ENCODE measurements at regions not wholly inside any gene's neighbourhood (a gene's known extent, or its start where the extent isn't known, plus 50 kb on each side); places are given as distances from the start of the nearest gene placed in this dataset.

GRCh38 chr2:4486971-4487370 lies 783.6 kb downstream of the DCDC2C start:
- no peak overlapping the region for H3K9ac ChIP-seq (ENCODE audit: insufficient read length, low read depth)
- TF ChIP-seq ZNF274 (IDR thresholded peaks at IDR 0.05; ENCODE audit: low read depth, low read length) (no peak), YY1 (IDR thresholded peaks at IDR 0.05; ENCODE audit: insufficient read depth, insufficient read length) (no peak), SUZ12 (IDR thresholded peaks at IDR 0.05; ENCODE audit: extremely low read depth, insufficient read depth, insufficient read length) (no peak)
- no peak for DNase-seq (ENCODE audit: low read depth, low spot score)
- no peaks in the 10 kb centered on the region for H3K36me3 ChIP-seq (ENCODE audit: insufficient read depth, insufficient read length, low read length)
- peaks cover 5% of the 10 kb centered on the region; the same call in 1 of the 2 replicates for H3K9me3 ChIP-seq (ENCODE audit: insufficient read depth, low read length)
- H3K4me3 ChIP-seq (ENCODE audit: insufficient read length, low read depth): no peak overlapping the region
- H3K27me3 ChIP-seq (ENCODE audit: insufficient read depth, insufficient read length): no peaks in the 10 kb centered on the region
- H3K4me1 ChIP-seq (ENCODE audit: insufficient read depth, insufficient read length): no peaks in the 10 kb centered on the region

- DNase-seq (ENCODE audit: low read depth, low spot score): peak; percentile 22
- H3K9me3 ChIP-seq (ENCODE audit: insufficient read depth, low read length): no peaks in the 10 kb centered on the region
- H3K9ac ChIP-seq (ENCODE audit: insufficient read length, low read depth): no peak overlapping the region
- H3K36me3 ChIP-seq (ENCODE audit: insufficient read depth, insufficient read length, low read length): no peaks in the 10 kb centered on the region
- TF ChIP-seq ZNF274 (IDR thresholded peaks at IDR 0.05; ENCODE audit: low read depth, low read length): no peak
- no peak for TF ChIP-seq YY1 (IDR thresholded peaks at IDR 0.05; ENCODE audit: insufficient read depth, insufficient read length)
- no peak for TF ChIP-seq SUZ12 (IDR thresholded peaks at IDR 0.05; ENCODE audit: extremely low read depth, insufficient read depth, insufficient read length)
- H3K27me3 ChIP-seq (ENCODE audit: insufficient read depth, insufficient read length): no peaks in the 10 kb centered on the region
- no peaks in the 10 kb centered on the region for H3K4me1 ChIP-seq (ENCODE audit: insufficient read depth, insufficient read length)
- H3K4me3 ChIP-seq (ENCODE audit: insufficient read length, low read depth): no peak overlapping the region
Observed at GRCh38 chr2:4499316-4500030, 796.1 kb downstream of the DCDC2C start.

GRCh38 chr2:4501525-4501924 lies 798.1 kb downstream of the DCDC2C start:
- no peaks in the 10 kb centered on the region for H3K9me3 ChIP-seq (ENCODE audit: insufficient read depth, low read length)
- TF ChIP-seq SUZ12 (IDR thresholded peaks at IDR 0.05; ENCODE audit: extremely low read depth, insufficient read depth, insufficient read length) (no peak), YY1 (IDR thresholded peaks at IDR 0.05; ENCODE audit: insufficient read depth, insufficient read length) (no peak), ZNF274 (IDR thresholded peaks at IDR 0.05; ENCODE audit: low read depth, low read length) (no peak)
- no peak for DNase-seq (ENCODE audit: low read depth, low spot score)

DNA sequence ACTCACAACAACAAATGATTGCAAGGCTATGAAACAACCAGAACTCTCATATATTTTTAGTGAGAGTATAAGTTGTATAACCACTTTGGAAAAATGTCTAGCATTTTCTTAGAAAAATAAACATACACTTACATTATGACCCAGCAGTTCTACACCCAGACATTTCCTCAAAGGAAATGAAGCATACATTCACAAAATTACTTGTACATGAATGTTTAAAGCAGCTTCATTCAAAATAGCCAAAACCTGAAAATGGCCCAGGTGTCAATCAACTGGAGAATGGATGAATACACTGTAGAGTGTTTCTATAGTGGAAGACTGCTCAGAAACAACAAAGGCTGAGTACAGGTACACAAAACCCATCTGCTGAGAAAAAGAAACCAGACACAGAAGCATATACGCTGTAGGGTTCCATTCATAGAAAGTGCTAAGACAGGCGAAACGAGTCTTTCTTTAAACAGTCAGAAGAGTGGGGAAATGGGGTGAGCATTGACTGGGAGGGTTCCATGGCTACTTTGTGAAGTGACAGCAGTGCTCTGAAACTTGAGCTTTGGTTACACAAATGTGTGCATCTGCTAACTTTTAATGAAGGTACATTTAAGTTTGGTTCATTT lies 799.0 kb downstream of the DCDC2C start:
- no peak for DNase-seq (ENCODE audit: low read depth, low spot score)
- TF ChIP-seq SUZ12 (IDR thresholded peaks at IDR 0.05; ENCODE audit: extremely low read depth, insufficient read depth, insufficient read length) (no peak), ZNF274 (IDR thresholded peaks at IDR 0.05; ENCODE audit: low read depth, low read length) (no peak), YY1 (IDR thresholded peaks at IDR 0.05; ENCODE audit: insufficient read depth, insufficient read length) (no peak)
- Histone ChIP-seq H3K4me3 (ENCODE audit: insufficient read length, low read depth) (no peak overlapping the region), H3K9ac (ENCODE audit: insufficient read length, low read depth) (no peak overlapping the region), H3K4me1 (ENCODE audit: insufficient read depth, insufficient read length) (no peaks in the 10 kb centered on the region), H3K9me3 (ENCODE audit: insufficient read depth, low read length) (no peaks in the 10 kb centered on the region), H3K27me3 (ENCODE audit: insufficient read depth, insufficient read length) (no peaks in the 10 kb centered on the region), H3K36me3 (ENCODE audit: insufficient read depth, insufficient read length, low read length) (no peaks in the 10 kb centered on the region)

More at GRCh38 chr2:4501525-4501924, 798.1 kb downstream of the DCDC2C start:
- H3K36me3 ChIP-seq (ENCODE audit: insufficient read depth, insufficient read length, low read length): no peaks in the 10 kb centered on the region
- H3K9ac ChIP-seq (ENCODE audit: insufficient read length, low read depth): no peak overlapping the region
- no peak overlapping the region for H3K4me3 ChIP-seq (ENCODE audit: insufficient read length, low read depth)
- no peaks in the 10 kb centered on the region for H3K4me1 ChIP-seq (ENCODE audit: insufficient read depth, insufficient read length)
- no peaks in the 10 kb centered on the region for H3K27me3 ChIP-seq (ENCODE audit: insufficient read depth, insufficient read length)

GRCh38 chr2:4507661-4508060 lies 804.3 kb downstream of the DCDC2C start:
- H3K4me3 ChIP-seq (ENCODE audit: insufficient read length, low read depth): no peak overlapping the region
- TF ChIP-seq ZNF274 (IDR thresholded peaks at IDR 0.05; ENCODE audit: low read depth, low read length) (no peak), SUZ12 (IDR thresholded peaks at IDR 0.05; ENCODE audit: extremely low read depth, insufficient read depth, insufficient read length) (no peak), YY1 (IDR thresholded peaks at IDR 0.05; ENCODE audit: insufficient read depth, insufficient read length) (no peak)
- no peaks in the 10 kb centered on the region for H3K9me3 ChIP-seq (ENCODE audit: insufficient read depth, low read length)
- H3K27me3 ChIP-seq (ENCODE audit: insufficient read depth, insufficient read length): no peaks in the 10 kb centered on the region
- no peak for DNase-seq (ENCODE audit: low read depth, low spot score)
- H3K36me3 ChIP-seq (ENCODE audit: insufficient read depth, insufficient read length, low read length): no peaks in the 10 kb centered on the region
- no peaks in the 10 kb centered on the region for H3K4me1 ChIP-seq (ENCODE audit: insufficient read depth, insufficient read length)
- no peak overlapping the region for H3K9ac ChIP-seq (ENCODE audit: insufficient read length, low read depth)

DNA sequence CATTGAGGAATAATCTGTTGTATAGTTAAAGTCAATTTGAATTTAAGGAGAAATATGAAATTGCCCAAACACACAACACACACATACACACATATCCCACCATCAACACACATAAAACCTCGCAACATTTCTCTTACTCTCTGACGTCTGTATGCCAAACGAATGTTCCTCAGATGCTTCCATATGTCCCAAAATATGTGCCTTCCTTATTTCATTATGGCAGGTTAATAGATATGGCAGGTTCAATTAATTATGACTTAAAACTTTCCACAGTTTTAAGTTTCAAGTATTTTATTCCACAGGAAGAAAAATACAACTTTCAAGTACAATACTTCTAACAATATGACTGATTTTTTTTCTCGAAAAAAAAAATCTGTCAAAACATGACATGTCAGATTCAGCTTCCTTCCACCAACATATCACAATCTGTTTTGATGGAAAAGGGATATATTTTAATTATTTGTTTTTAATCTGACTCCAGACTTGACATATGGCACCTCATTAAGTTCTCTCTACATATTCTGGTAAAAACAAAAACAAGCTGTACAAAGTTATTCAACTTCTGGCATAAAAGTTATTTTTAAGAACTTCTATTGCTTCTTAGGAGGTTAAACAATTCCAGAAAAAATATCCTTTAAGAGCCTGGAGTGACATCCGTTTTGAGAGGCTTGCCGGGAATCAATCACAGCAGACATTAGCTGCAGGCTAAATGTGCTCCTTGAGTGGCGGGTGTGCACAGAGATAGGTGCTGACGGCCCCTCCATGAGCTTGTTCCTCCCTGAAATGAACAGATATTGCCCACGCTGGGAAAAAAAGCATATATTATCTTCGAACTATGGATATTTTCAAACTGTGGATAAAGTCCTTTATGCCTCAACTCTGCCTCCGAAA lies 812.7 kb downstream of the DCDC2C start:
- Histone ChIP-seq H3K4me3 (ENCODE audit: insufficient read length, low read depth) (no peak overlapping the region), H3K36me3 (ENCODE audit: insufficient read depth, insufficient read length, low read length) (no peaks in the 10 kb centered on the region), H3K9ac (ENCODE audit: insufficient read length, low read depth) (no peak overlapping the region), H3K4me1 (ENCODE audit: insufficient read depth, insufficient read length) (no peaks in the 10 kb centered on the region), H3K27me3 (ENCODE audit: insufficient read depth, insufficient read length) (no peaks in the 10 kb centered on the region), H3K9me3 (ENCODE audit: insufficient read depth, low read length) (no peaks in the 10 kb centered on the region)
- TF ChIP-seq SUZ12 (IDR thresholded peaks at IDR 0.05; ENCODE audit: extremely low read depth, insufficient read depth, insufficient read length): no peak
- no peak for TF ChIP-seq ZNF274 (IDR thresholded peaks at IDR 0.05; ENCODE audit: low read depth, low read length)
- TF ChIP-seq YY1 (IDR thresholded peaks at IDR 0.05; ENCODE audit: insufficient read depth, insufficient read length): no peak
- no peak for DNase-seq (ENCODE audit: low read depth, low spot score)

DNA sequence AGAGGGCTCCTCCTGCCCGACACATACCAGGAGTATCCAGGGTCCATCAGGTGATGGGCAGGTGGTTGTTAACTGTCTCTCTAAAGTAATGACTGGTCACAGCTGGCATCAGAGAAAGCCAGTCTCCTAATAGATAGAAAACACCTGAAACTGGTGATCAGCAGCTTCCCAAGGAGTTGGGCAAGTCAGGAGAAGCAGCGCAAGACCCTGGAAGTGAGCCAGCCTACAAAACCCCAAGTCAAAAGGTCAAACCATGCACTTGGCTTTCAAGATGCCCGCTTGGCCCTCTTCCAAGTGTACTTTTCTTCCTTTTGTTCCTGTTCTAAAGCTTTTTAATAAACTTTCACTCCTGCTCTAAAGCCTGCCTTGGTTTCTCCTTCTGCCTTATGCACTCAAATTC lies 815.2 kb downstream of the DCDC2C start:
- Histone ChIP-seq H3K27me3 (ENCODE audit: insufficient read depth, insufficient read length) (no peaks in the 10 kb centered on the region), H3K9ac (ENCODE audit: insufficient read length, low read depth) (no peak overlapping the region), H3K36me3 (ENCODE audit: insufficient read depth, insufficient read length, low read length) (no peaks in the 10 kb centered on the region), H3K4me1 (ENCODE audit: insufficient read depth, insufficient read length) (no peaks in the 10 kb centered on the region), H3K4me3 (ENCODE audit: insufficient read length, low read depth) (no peak overlapping the region), H3K9me3 (ENCODE audit: insufficient read depth, low read length) (no peaks in the 10 kb centered on the region)
- no peak for DNase-seq (ENCODE audit: low read depth, low spot score)
- TF ChIP-seq SUZ12 (IDR thresholded peaks at IDR 0.05; ENCODE audit: extremely low read depth, insufficient read depth, insufficient read length) (no peak), YY1 (IDR thresholded peaks at IDR 0.05; ENCODE audit: insufficient read depth, insufficient read length) (no peak), ZNF274 (IDR thresholded peaks at IDR 0.05; ENCODE audit: low read depth, low read length) (no peak)
